Neural progenitor cell (in vitro differentiated cells): ENCODE measurements at regions not wholly inside any gene's neighbourhood (a gene's known extent, or its start where the extent isn't known, plus 50 kb on each side); places are given as distances from the start of the nearest gene placed in this dataset.

ENCODE experiments used
- DNase-seq: peaks from one replicate; pipeline ENCODE4 v3.0.0-alpha.2; 2016; ENCODE audit warnings: low spot score
- H2AFZ ChIP-seq: fragments of 200-600 bp; sonication (generic); replicated peaks from 2 replicates; pipeline ENCODE4 v1.6.1; 2016; ENCODE audit warnings: antibody characterized with exemption
- H3F3A ChIP-seq: fragments of 200-600 bp; sonication (generic); 2 replicates; pipeline ENCODE4 v1.6.1; 2016; ENCODE audit warnings: antibody characterized with exemption, low read depth
- H3K27ac ChIP-seq: fragments of 200-600 bp; sonication (generic); 2 replicates; pipeline ENCODE4 v1.5.1; 2016; ENCODE audit warnings: mild to moderate bottlenecking
- H3K27me3 ChIP-seq: fragments of 200-600 bp; sonication (generic); 2 replicates; pipeline ENCODE4 v1.6.1; 2016; ENCODE audit warnings: mild to moderate bottlenecking, moderate library complexity
- H3K36me3 ChIP-seq: fragments of 200-600 bp; sonication (generic); 2 replicates; pipeline ENCODE4 v1.5.1; 2016
- H3K4me1 ChIP-seq: fragments of 200-600 bp; sonication (generic); 2 replicates; pipeline ENCODE4 v1.6.1; 2016; ENCODE audit warnings: mixed run types
- H3K4me2 ChIP-seq: fragments of 200-600 bp; sonication (generic); 2 replicates; pipeline ENCODE4 v1.6.1; 2016
- H3K4me3 ChIP-seq: fragments of 200-600 bp; sonication (generic); 2 replicates; pipeline ENCODE4 v1.5.1; 2016
- H3K79me2 ChIP-seq: fragments of 200-600 bp; sonication (generic); 2 replicates; pipeline ENCODE4 v1.6.1; 2016; ENCODE audit warnings: low read depth
- H3K9ac ChIP-seq: fragments of 200-600 bp; sonication (generic); 2 replicates; pipeline ENCODE4 v1.6.1; 2016
- H3K9me3 ChIP-seq: fragments of 200-600 bp; sonication (generic); 2 replicates; pipeline ENCODE4 v1.5.1; 2016; ENCODE audit warnings: low read depth
- H4K20me1 ChIP-seq: fragments of 200-600 bp; sonication (generic); 2 replicates; pipeline ENCODE4 v1.6.1; 2016; ENCODE audit warnings: low read depth
- H3K27ac Mint-ChIP-seq: 3 replicates; pipeline ENCODE4 v1.8.0; 2021; ENCODE audit warnings: mixed read lengths
- H3K27me3 Mint-ChIP-seq: 2 replicates; pipeline ENCODE4 v1.8.0; 2022; ENCODE audit warnings: low read depth, mild to moderate bottlenecking, inconsistent platforms, moderate library complexity, mixed read lengths; ENCODE audit not compliant: insufficient read depth
- H3K36me3 Mint-ChIP-seq: 3 replicates; pipeline ENCODE4 v1.8.0; 2021; ENCODE audit warnings: mixed read lengths
- H3K4me1 Mint-ChIP-seq: 3 replicates; pipeline ENCODE4 v1.8.0; 2021; ENCODE audit warnings: mixed read lengths
- H3K4me3 Mint-ChIP-seq: 3 replicates; pipeline ENCODE4 v1.8.0; 2021; ENCODE audit warnings: mild to moderate bottlenecking, moderate library complexity, mixed read lengths
- H3K9me3 Mint-ChIP-seq: 3 replicates; pipeline ENCODE4 v1.8.0; 2020; ENCODE audit warnings: mixed read lengths
- CTCF ChIP-seq: fragments of 200-600 bp; sonication (generic); IDR thresholded peaks from 2 replicates; pipeline ENCODE4 v1.5.1; 2017; ENCODE audit warnings: antibody characterized with exemption, mild to moderate bottlenecking
- EZH2 ChIP-seq: fragments of 200-600 bp; sonication (generic); IDR thresholded peaks from 2 replicates; pipeline ENCODE4 v1.6.1; 2017; ENCODE audit warnings: antibody characterized with exemption, mild to moderate bottlenecking, moderate library complexity
- EZH2phosphoT487 ChIP-seq: fragments of 200-600 bp; sonication (generic); IDR thresholded peaks from 2 replicates; pipeline ENCODE4 v1.6.1; 2017; ENCODE audit warnings: antibody characterized with exemption

DNA sequence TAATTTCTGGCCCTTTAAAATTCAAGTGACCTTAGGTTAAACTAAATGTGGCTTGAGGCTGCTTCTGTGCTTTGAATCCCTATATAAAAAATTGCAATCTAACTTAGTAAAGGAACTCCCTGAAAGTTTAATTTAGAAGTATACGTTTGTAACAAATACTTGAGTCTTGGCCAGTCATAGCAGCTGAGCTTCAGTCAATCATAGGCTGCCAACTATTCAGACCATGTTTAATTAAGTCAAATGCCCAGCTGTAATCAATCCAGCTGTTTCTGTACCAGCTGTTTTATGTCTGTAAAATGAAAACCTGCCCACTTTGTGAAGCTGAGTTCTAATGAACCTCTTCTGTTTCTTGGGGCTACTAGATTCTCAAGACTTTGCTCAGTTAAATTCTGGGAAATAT is 760.1 kb downstream of the MAT2B start:
- Histone ChIP-seq H3K4me1 (no peaks in the 10 kb centered on the region), H3K9ac (no peak overlapping the region), H3K4me3 (no peak overlapping the region), H3K27ac (no peak overlapping the region), H3K9me3 (no peaks in the 10 kb centered on the region), H3K79me2 (no peaks in the 10 kb centered on the region), H2AFZ (no peak overlapping the region), H3F3A (no peaks in the 10 kb centered on the region), H3K4me2 (no peak overlapping the region), H3K36me3 (no peaks in the 10 kb centered on the region), H4K20me1 (no peaks in the 10 kb centered on the region), H3K27me3 (no peaks in the 10 kb centered on the region)
- Mint-ChIP-seq H3K27ac (no peak overlapping the region), H3K4me3 (no peak overlapping the region), H3K4me1 (no peaks in the 10 kb centered on the region), H3K9me3 (peaks cover 3% of the 10 kb centered on the region), H3K36me3 (no peaks in the 10 kb centered on the region), H3K27me3 (peaks cover 2% of the 10 kb centered on the region)
- no peak for DNase-seq
- TF ChIP-seq EZH2phosphoT487: no peak
- no peak for TF ChIP-seq EZH2

GRCh38 chr5:164266571-164266970 is 761.2 kb downstream of the MAT2B start:
- H3K9me3 Mint-ChIP-seq: peaks cover 3% of the 10 kb centered on the region
- H3K36me3 ChIP-seq: no peaks in the 10 kb centered on the region
- no peak overlapping the region for H2AFZ ChIP-seq
- H3K4me3 ChIP-seq: no peak overlapping the region
- no peak overlapping the region for H3K4me3 Mint-ChIP-seq
- H3K36me3 Mint-ChIP-seq: no peaks in the 10 kb centered on the region
- no peaks in the 10 kb centered on the region for H3F3A ChIP-seq
- H3K4me1 Mint-ChIP-seq: no peaks in the 10 kb centered on the region
- no peak overlapping the region for H3K9ac ChIP-seq
- TF ChIP-seq CTCF: no peak
- no peak for TF ChIP-seq EZH2phosphoT487
- TF ChIP-seq EZH2: no peak
- no peaks in the 10 kb centered on the region for H3K4me1 ChIP-seq
- H3K27ac Mint-ChIP-seq: no peak overlapping the region
- peaks cover 2% of the 10 kb centered on the region for H3K27me3 Mint-ChIP-seq
- no peak for DNase-seq
- no peaks in the 10 kb centered on the region for H3K9me3 ChIP-seq
- H3K27me3 ChIP-seq: no peaks in the 10 kb centered on the region
- no peaks in the 10 kb centered on the region for H3K79me2 ChIP-seq
- H3K27ac ChIP-seq: no peak overlapping the region
- H3K4me2 ChIP-seq: no peak overlapping the region
- no peaks in the 10 kb centered on the region for H4K20me1 ChIP-seq

GRCh38 chr5:164277720-164278119 is 772.3 kb downstream of the MAT2B start:
- no peak overlapping the region for H2AFZ ChIP-seq
- H3K79me2 ChIP-seq: no peaks in the 10 kb centered on the region
- no peak overlapping the region for H3K4me3 ChIP-seq
- H3K27ac ChIP-seq: no peak overlapping the region
- H3K4me1 ChIP-seq: no peaks in the 10 kb centered on the region
- no peak overlapping the region for H3K4me3 Mint-ChIP-seq
- H3K9ac ChIP-seq: no peak overlapping the region
- H3K4me1 Mint-ChIP-seq: no peaks in the 10 kb centered on the region
- H3F3A ChIP-seq: no peaks in the 10 kb centered on the region
- no peaks in the 10 kb centered on the region for H3K36me3 ChIP-seq
- no peaks in the 10 kb centered on the region for H4K20me1 ChIP-seq
- TF ChIP-seq CTCF (no peak), EZH2 (no peak), EZH2phosphoT487 (no peak)
- no peak overlapping the region for H3K27ac Mint-ChIP-seq
- no peak for DNase-seq
- H3K9me3 ChIP-seq: no peaks in the 10 kb centered on the region
- H3K9me3 Mint-ChIP-seq: no peaks in the 10 kb centered on the region
- H3K4me2 ChIP-seq: no peak overlapping the region
- H3K36me3 Mint-ChIP-seq: no peaks in the 10 kb centered on the region
- H3K27me3 Mint-ChIP-seq: no peaks in the 10 kb centered on the region
- H3K27me3 ChIP-seq: no peaks in the 10 kb centered on the region

DNA sequence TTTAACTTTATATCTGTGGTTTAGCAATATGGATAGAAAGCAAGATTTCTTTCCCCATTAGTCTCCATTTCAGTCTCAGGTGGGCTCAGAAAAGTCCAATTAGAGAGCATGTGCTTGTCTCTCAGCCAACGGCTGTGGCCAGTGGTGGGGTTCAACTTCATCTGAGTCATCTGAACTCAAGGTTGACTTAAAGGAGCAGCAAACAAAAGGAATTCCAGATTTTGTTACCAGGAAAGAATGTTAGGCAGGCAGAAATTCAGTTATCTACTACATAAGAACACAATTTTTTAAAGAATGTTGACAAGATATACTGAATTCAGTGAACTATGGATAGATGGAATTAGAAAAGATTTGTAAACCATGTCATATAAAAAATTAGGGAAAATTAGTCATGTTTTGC is 784.1 kb downstream of the MAT2B start:
- no peaks in the 10 kb centered on the region for H3K36me3 Mint-ChIP-seq

More for the DNA sequence above, 784.1 kb downstream of the MAT2B start:
- H2AFZ ChIP-seq: no peak overlapping the region
- H3K9me3 Mint-ChIP-seq: peaks cover 12% of the 10 kb centered on the region
- no peaks in the 10 kb centered on the region for H3K9me3 ChIP-seq
- H3K27ac Mint-ChIP-seq: no peak overlapping the region
- H3K27ac ChIP-seq: no peak overlapping the region
- no peak overlapping the region for H3K4me2 ChIP-seq
- peaks cover 2% of the 10 kb centered on the region for H4K20me1 ChIP-seq
- no peak overlapping the region for H3K4me3 Mint-ChIP-seq
- H3K4me3 ChIP-seq: no peak overlapping the region
- H3K79me2 ChIP-seq: no peaks in the 10 kb centered on the region
- no peak for DNase-seq
- H3K4me1 Mint-ChIP-seq: no peaks in the 10 kb centered on the region
- no peaks in the 10 kb centered on the region for H3K36me3 ChIP-seq
- H3F3A ChIP-seq: no peaks in the 10 kb centered on the region
- peaks cover 12% of the 10 kb centered on the region for H3K27me3 ChIP-seq
- H3K9ac ChIP-seq: no peak overlapping the region
- no peaks in the 10 kb centered on the region for H3K4me1 ChIP-seq
- TF ChIP-seq EZH2phosphoT487: no peak
- no peak for TF ChIP-seq CTCF
- no peak for TF ChIP-seq EZH2
- H3K27me3 Mint-ChIP-seq: peaks cover 2% of the 10 kb centered on the region
